Smooth muscle cell (in vitro differentiated cells): ENCODE measurements at regions not wholly inside any gene's neighbourhood (a gene's known extent, or its start where the extent isn't known, plus 50 kb on each side); places are given as distances from the start of the nearest gene placed in this dataset.

ENCODE experiments used
- DNase-seq: peaks from one replicate; lab custom pipeline; 2025; ENCODE audit not compliant: unreplicated experiment; lab: John Stamatoyannopoulos, UW
- H2AFZ ChIP-seq: fragments of 200-600 bp; sonication (generic); 2 replicates; pipeline ENCODE4 v1.6.0; 2016; ENCODE audit warnings: antibody characterized with exemption, low read depth, mild to moderate bottlenecking
- H3F3A ChIP-seq: fragments of 200-600 bp; sonication (generic); 2 replicates; pipeline ENCODE4 v1.6.0; 2017; ENCODE audit warnings: antibody characterized with exemption, low read depth
- H3K27ac ChIP-seq: fragments of 200-600 bp; sonication (generic); 2 replicates; pipeline ENCODE4 v1.5.1; 2016; ENCODE audit warnings: low read depth, mild to moderate bottlenecking
- H3K27me3 ChIP-seq: fragments of 200-600 bp; sonication (generic); 2 replicates; pipeline ENCODE4 v1.6.1; 2016; ENCODE audit warnings: low read depth, mild to moderate bottlenecking
- H3K36me3 ChIP-seq: fragments of 200-600 bp; sonication (generic); 2 replicates; pipeline ENCODE4 v1.5.1; 2016; ENCODE audit warnings: low read depth
- H3K4me1 ChIP-seq: fragments of 200-600 bp; sonication (generic); 2 replicates; pipeline ENCODE4 v1.5.1; 2016; ENCODE audit warnings: low read depth
- H3K4me2 ChIP-seq: fragments of 200-600 bp; sonication (generic); 2 replicates; pipeline ENCODE4 v1.6.0; 2016; ENCODE audit warnings: mild to moderate bottlenecking
- H3K4me3 ChIP-seq: fragments of 200-600 bp; sonication (generic); 2 replicates; pipeline ENCODE4 v1.5.1; 2016; ENCODE audit warnings: mild to moderate bottlenecking
- H3K79me2 ChIP-seq: fragments of 200-600 bp; sonication (generic); 2 replicates; pipeline ENCODE4 v1.6.0; 2016; ENCODE audit warnings: low read depth, mild to moderate bottlenecking
- H3K9ac ChIP-seq: fragments of 200-600 bp; sonication (generic); 2 replicates; pipeline ENCODE4 v1.6.0; 2016; ENCODE audit warnings: low read depth
- H3K9me3 ChIP-seq: fragments of 200-600 bp; sonication (generic); replicated peaks from 2 replicates; pipeline ENCODE4 v1.5.1; 2016; ENCODE audit warnings: low read depth
- H4K20me1 ChIP-seq: fragments of 200-600 bp; sonication (generic); 2 replicates; pipeline ENCODE4 v1.6.0; 2016; ENCODE audit warnings: low read depth
- CTCF ChIP-seq: fragments of 200-600 bp; sonication (generic); IDR thresholded peaks from 2 replicates; pipeline ENCODE4 v1.5.1; 2017; ENCODE audit warnings: borderline replicate concordance, mild to moderate bottlenecking, antibody characterized with exemption; ENCODE audit not compliant: insufficient read depth, poor library complexity, severe bottlenecking
- WGBS: methylation state at CpG from one replicate; pipeline ENCODE4 v1.1.7; 2016; ENCODE audit warnings: low lambda C conversion rate; 5-methylcytosine and 5-hydroxymethylcytosine counted together

DNA sequence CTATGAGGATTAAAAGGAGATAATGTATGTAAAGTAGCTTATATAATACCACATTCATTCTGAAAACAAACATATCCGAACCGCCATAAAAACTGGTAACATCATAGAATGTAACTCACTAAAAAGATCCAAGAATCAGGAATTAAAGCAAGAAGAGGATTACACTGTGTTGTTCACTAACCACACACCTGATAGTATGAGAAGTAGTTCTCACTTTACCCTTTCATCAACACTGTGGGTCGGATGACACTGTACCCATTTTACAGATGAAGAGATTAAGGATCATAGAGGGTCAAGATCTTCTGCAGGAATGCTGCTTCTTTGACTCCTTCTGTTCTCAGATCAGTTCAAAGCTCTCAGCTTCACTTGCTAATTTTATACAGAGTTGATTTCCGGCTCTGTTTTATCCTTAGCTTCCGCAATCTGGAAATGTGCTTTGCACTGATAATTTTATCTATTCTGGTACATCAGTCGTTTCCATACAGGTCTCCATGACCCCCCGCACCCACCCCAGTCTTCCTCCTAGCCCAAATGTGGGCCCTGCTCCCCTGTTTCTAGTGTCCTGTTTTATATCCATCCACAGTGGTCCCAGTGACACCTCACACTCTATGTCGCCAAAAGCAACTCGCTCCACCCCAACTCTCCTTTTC, 288.6 kb upstream of the CCL2 start:
- Histone ChIP-seq H3K27ac (no peak overlapping the region), H3K4me1 (no peaks in the 10 kb centered on the region), H3K9me3 (no peaks in the 10 kb centered on the region), H3K4me2 (no peak overlapping the region), H4K20me1 (no peaks in the 10 kb centered on the region), H3K79me2 (no peaks in the 10 kb centered on the region), H3F3A (no peaks in the 10 kb centered on the region), H3K9ac (no peak overlapping the region), H3K27me3 (no peaks in the 10 kb centered on the region), H2AFZ (no peak overlapping the region), H3K36me3 (no peaks in the 10 kb centered on the region), H3K4me3 (no peak overlapping the region)
- TF ChIP-seq CTCF: no peak
- DNase-seq: no peak
- WGBS: 93% methylated on average over 9 of the region's 9 CpGs

GRCh38 chr17:33967608-33968349, 287.3 kb upstream of the CCL2 start:
- no peak overlapping the region for H3K9ac ChIP-seq
- H3K27me3 ChIP-seq: no peaks in the 10 kb centered on the region
- no peaks in the 10 kb centered on the region for H3K79me2 ChIP-seq
- H3K4me3 ChIP-seq: no peak overlapping the region
- H3K4me1 ChIP-seq: no peaks in the 10 kb centered on the region
- no peak overlapping the region for H3K4me2 ChIP-seq
- no peak overlapping the region for H3K27ac ChIP-seq
- 88% methylated on average over 8 of the region's 8 CpGs for WGBS
- H3K9me3 ChIP-seq: no peaks in the 10 kb centered on the region
- no peaks in the 10 kb centered on the region for H4K20me1 ChIP-seq
- no peak overlapping the region for H2AFZ ChIP-seq
- H3K36me3 ChIP-seq: no peaks in the 10 kb centered on the region
- no peaks in the 10 kb centered on the region for H3F3A ChIP-seq
- no peak for DNase-seq
- no peak for TF ChIP-seq CTCF

- H3K4me1 ChIP-seq: no peaks in the 10 kb centered on the region
- no peak overlapping the region for H2AFZ ChIP-seq
- no peak overlapping the region for H3K9ac ChIP-seq
- no peaks in the 10 kb centered on the region for H4K20me1 ChIP-seq
- H3K9me3 ChIP-seq: no peaks in the 10 kb centered on the region
- H3K79me2 ChIP-seq: no peaks in the 10 kb centered on the region
- no peak overlapping the region for H3K27ac ChIP-seq
- H3F3A ChIP-seq: no peaks in the 10 kb centered on the region
- DNase-seq: no peak
- H3K4me3 ChIP-seq: no peak overlapping the region
- H3K27me3 ChIP-seq: no peaks in the 10 kb centered on the region
- no peak for TF ChIP-seq CTCF
- no peak overlapping the region for H3K4me2 ChIP-seq
- WGBS: 75% methylated on average over 9 of the region's 9 CpGs
- no peaks in the 10 kb centered on the region for H3K36me3 ChIP-seq
Measured at GRCh38 chr17:33968350-33969044, 286.6 kb upstream of the CCL2 start.
